OCI-LY1 (cell line): ENCODE measurements at regions not wholly inside any gene's neighbourhood (a gene's known extent, or its start where the extent isn't known, plus 50 kb on each side); places are given as distances from the start of the nearest gene placed in this dataset.

Experiments used
- H2AFZ ChIP-seq: fragments of 200-600 bp; sonication (generic), shearing (Covaris generic); 2 replicates; pipeline ENCODE4 v1.6.0; 2014; ENCODE audit warnings: antibody characterized with exemption, mild to moderate bottlenecking, low read length
- H3F3A ChIP-seq: fragments of 200-600 bp; sonication (generic), shearing (Covaris generic); 2 replicates; pipeline ENCODE4 v1.6.0; 2014; ENCODE audit warnings: mild to moderate bottlenecking, antibody characterized with exemption, low read length, moderate library complexity; ENCODE audit not compliant: insufficient read depth
- H3K27ac ChIP-seq: fragments of 200-600 bp; sonication (generic); 2 replicates; pipeline ENCODE4 v1.5.1; 2014; ENCODE audit warnings: low read length, mixed run types, mild to moderate bottlenecking, low read depth; ENCODE audit not compliant: poor library complexity, severe bottlenecking
- H3K27me3 ChIP-seq: fragments of 200-600 bp; sonication (generic); 2 replicates; pipeline ENCODE4 v1.6.0; 2014; ENCODE audit warnings: antibody characterized with exemption, mild to moderate bottlenecking, low read length, moderate library complexity; ENCODE audit not compliant: insufficient read depth
- H3K36me3 ChIP-seq: fragments of 200-600 bp; sonication (generic); 2 replicates; pipeline ENCODE4 v1.6.1; 2014; ENCODE audit warnings: mild to moderate bottlenecking, antibody characterized with exemption, low read length, moderate library complexity, mixed read lengths; ENCODE audit not compliant: insufficient read depth
- H3K4me1 ChIP-seq: fragments of 200-600 bp; sonication (generic); 2 replicates; pipeline ENCODE4 v1.5.1; 2014; ENCODE audit warnings: mild to moderate bottlenecking, low read length, moderate library complexity; ENCODE audit not compliant: insufficient read depth, severe bottlenecking
- H3K4me2 ChIP-seq: fragments of 200-600 bp; sonication (generic), shearing (Covaris generic); 2 replicates; pipeline ENCODE4 v1.6.1; 2014; ENCODE audit warnings: low read length
- H3K4me3 ChIP-seq: fragments of 200-600 bp; sonication (generic); 2 replicates; pipeline ENCODE4 v1.5.1; 2014; ENCODE audit warnings: low read length, low read depth, mild to moderate bottlenecking, mixed read lengths; ENCODE audit not compliant: poor library complexity, severe bottlenecking
- H3K79me2 ChIP-seq: fragments of 200-600 bp; shearing (Covaris generic); 2 replicates; pipeline ENCODE4 v1.6.1; 2016; ENCODE audit warnings: mixed run types, low read length, mixed read lengths; ENCODE audit not compliant: insufficient read depth
- H3K9ac ChIP-seq: fragments of 200-600 bp; sonication (generic), shearing (Covaris generic); 2 replicates; pipeline ENCODE4 v1.6.1; 2014; ENCODE audit warnings: mild to moderate bottlenecking, low read length, mixed read lengths
- H3K9me2 ChIP-seq: fragments of 200-600 bp; sonication (generic), shearing (Covaris generic); 2 replicates; pipeline ENCODE4 v1.6.1; 2014; ENCODE audit warnings: low read depth, mild to moderate bottlenecking, low read length, mixed read lengths
- H3K9me3 ChIP-seq: fragments of 200-600 bp; shearing (Covaris generic); 2 replicates; pipeline ENCODE4 v1.6.1; 2014; ENCODE audit warnings: low read length, mixed read lengths
- H4K20me1 ChIP-seq: fragments of 200-600 bp; sonication (generic), shearing (Covaris generic); 2 replicates; pipeline ENCODE4 v1.6.0; 2016; ENCODE audit warnings: mild to moderate bottlenecking, low read length; ENCODE audit not compliant: insufficient read depth
- EZH2 ChIP-seq: fragments of 200-600 bp; sonication (generic), shearing (Covaris generic); IDR thresholded peaks from 2 replicates; pipeline ENCODE4 v1.8.0; 2017; ENCODE audit warnings: borderline replicate concordance, mixed run types, mild to moderate bottlenecking, antibody characterized with exemption, low read length, moderate library complexity, mixed read lengths
- TF ChIP-seq, protein P1 (sequence below): fragments of 200-600 bp; sonication (generic), shearing (Covaris generic); IDR thresholded peaks from 2 replicates; pipeline ENCODE4 v1.5.1; 2017; ENCODE audit warnings: mild to moderate bottlenecking, antibody characterized with exemption, low read length, moderate library complexity, mixed read lengths

DNA sequence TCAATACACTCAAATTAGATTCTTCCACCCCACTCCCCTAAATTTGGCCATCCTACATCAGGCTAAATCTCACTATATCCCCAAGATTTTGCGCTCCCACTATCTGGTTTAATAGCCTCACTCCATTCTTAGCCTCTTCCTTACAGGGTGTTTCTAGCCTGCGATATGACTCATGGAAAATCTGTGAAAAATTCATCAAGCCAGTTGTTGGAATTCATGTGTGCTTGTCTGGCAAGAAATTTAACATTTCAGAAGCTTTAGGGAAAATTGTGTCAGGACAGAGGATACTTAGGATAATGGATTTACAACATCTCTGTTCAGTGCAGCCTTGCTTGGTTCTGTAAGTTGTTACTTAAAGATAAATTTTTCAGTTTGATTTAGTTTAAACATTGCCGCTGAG lies 1249.9 kb upstream of the AUTS2 start:
- Histone ChIP-seq H3K4me1 (no peaks in the 10 kb centered on the region), H3K27me3 (no peaks in the 10 kb centered on the region; the same call in 1 of the 2 replicates), H3F3A (no peaks in the 10 kb centered on the region), H2AFZ (no peak overlapping the region), H3K9ac (no peak overlapping the region), H3K79me2 (no peaks in the 10 kb centered on the region), H3K9me3 (peaks cover 6% of the 10 kb centered on the region; the same call in 1 of the 2 replicates), H3K36me3 (no peaks in the 10 kb centered on the region), H3K9me2 (no peaks in the 10 kb centered on the region), H3K27ac (no peak overlapping the region), H4K20me1 (no peaks in the 10 kb centered on the region), H3K4me3 (no peak overlapping the region), H3K4me2 (no peak overlapping the region)
- TF ChIP-seq EZH2 = no peak
- TF ChIP-seq, protein P1, sequence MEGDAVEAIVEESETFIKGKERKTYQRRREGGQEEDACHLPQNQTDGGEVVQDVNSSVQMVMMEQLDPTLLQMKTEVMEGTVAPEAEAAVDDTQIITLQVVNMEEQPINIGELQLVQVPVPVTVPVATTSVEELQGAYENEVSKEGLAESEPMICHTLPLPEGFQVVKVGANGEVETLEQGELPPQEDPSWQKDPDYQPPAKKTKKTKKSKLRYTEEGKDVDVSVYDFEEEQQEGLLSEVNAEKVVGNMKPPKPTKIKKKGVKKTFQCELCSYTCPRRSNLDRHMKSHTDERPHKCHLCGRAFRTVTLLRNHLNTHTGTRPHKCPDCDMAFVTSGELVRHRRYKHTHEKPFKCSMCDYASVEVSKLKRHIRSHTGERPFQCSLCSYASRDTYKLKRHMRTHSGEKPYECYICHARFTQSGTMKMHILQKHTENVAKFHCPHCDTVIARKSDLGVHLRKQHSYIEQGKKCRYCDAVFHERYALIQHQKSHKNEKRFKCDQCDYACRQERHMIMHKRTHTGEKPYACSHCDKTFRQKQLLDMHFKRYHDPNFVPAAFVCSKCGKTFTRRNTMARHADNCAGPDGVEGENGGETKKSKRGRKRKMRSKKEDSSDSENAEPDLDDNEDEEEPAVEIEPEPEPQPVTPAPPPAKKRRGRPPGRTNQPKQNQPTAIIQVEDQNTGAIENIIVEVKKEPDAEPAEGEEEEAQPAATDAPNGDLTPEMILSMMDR = no peak

GRCh38 chr7:68362745-68363518 lies 1235.3 kb upstream of the AUTS2 start:
- Histone ChIP-seq H3K27me3 (no peaks in the 10 kb centered on the region), H3K36me3 (no peaks in the 10 kb centered on the region), H3F3A (no peaks in the 10 kb centered on the region), H2AFZ (no peak overlapping the region), H3K4me2 (no peak overlapping the region), H3K9me3 (no peaks in the 10 kb centered on the region), H3K9ac (no peak overlapping the region), H3K79me2 (no peaks in the 10 kb centered on the region), H3K4me3 (no peak overlapping the region), H4K20me1 (no peaks in the 10 kb centered on the region), H3K27ac (no peak overlapping the region), H3K9me2 (no peaks in the 10 kb centered on the region), H3K4me1 (no peaks in the 10 kb centered on the region)
- TF ChIP-seq, protein P1 = no peak
- no peak for TF ChIP-seq EZH2

GRCh38 chr7:68364886-68365625 lies 1233.2 kb upstream of the AUTS2 start:
- no peaks in the 10 kb centered on the region for H3K79me2 ChIP-seq
- H2AFZ ChIP-seq = no peak overlapping the region
- H3K4me3 ChIP-seq = no peak overlapping the region
- no peaks in the 10 kb centered on the region for H4K20me1 ChIP-seq
- H3K36me3 ChIP-seq = no peaks in the 10 kb centered on the region
- H3K9ac ChIP-seq = no peak overlapping the region
- no peak overlapping the region for H3K4me2 ChIP-seq
- H3F3A ChIP-seq = no peaks in the 10 kb centered on the region
- no peaks in the 10 kb centered on the region for H3K4me1 ChIP-seq
- no peaks in the 10 kb centered on the region for H3K9me3 ChIP-seq
- TF ChIP-seq, protein P1 = no peak
- TF ChIP-seq EZH2 = no peak
- no peaks in the 10 kb centered on the region for H3K9me2 ChIP-seq
- H3K27ac ChIP-seq = no peak overlapping the region
- H3K27me3 ChIP-seq = no peaks in the 10 kb centered on the region
